Endothelial cell of umbilical vein (primary cell): ENCODE measurements at regions not wholly inside any gene's neighbourhood (a gene's known extent, or its start where the extent isn't known, plus 50 kb on each side); places are given as distances from the start of the nearest gene placed in this dataset.

Experiments used
- BruUV-seq: library from RNA; stranded (reverse); fragments of 400-500 nt; replicated peaks from 2 replicates; lab custom pipeline; 2021; lab: Mats Ljungman, UMichigan
- CTCF ChIA-PET: fragments of 300-600, 350-600 bp; sonication (Branson Sonifier 250); formaldehyde crosslinking; loops from one replicate; lab custom pipeline; 2021; ENCODE audit warnings: antibody characterized with exemption, inconsistent platforms; lab: Charles Lee
- POLR2A ChIA-PET: fragments of 300-600, 350-600 bp; sonication (Branson Sonifier 250); formaldehyde crosslinking; loops from one replicate; lab custom pipeline; 2021; ENCODE audit warnings: antibody characterized with exemption, inconsistent platforms; lab: Charles Lee
- DNase-seq: peaks from one replicate; pipeline ENCODE4 v3.0.0-alpha.2; 2011; ENCODE audit warnings: low read depth, low spot score
- FAIRE-seq: peaks from 2 replicates; lab custom pipeline; 2011; peaks lifted over from hg19 to GRCh38; lab: Jason Lieb, UNC
- H2AFZ ChIP-seq: 2 replicates; pipeline ENCODE4 v1.6.0; 2012; ENCODE audit warnings: low read depth, low read length, control low read depth, inconsistent platforms
- H3K27ac ChIP-seq: 2 replicates; pipeline ENCODE4 v1.5.1; 2011; ENCODE audit warnings: low read depth, mild to moderate bottlenecking, control low read depth, low read length, moderate library complexity; ENCODE audit not compliant: insufficient read depth
- H3K27me3 ChIP-seq, 2 experiments: 2 replicates each; pipeline versions ENCODE4 v1.6.0 to v1.6.1; 2011; ENCODE audit warnings: low read length in 2 of 2, mixed read lengths in 1 of 2; ENCODE audit not compliant: control insufficient read depth in 2 of 2, insufficient read depth in 2 of 2
- H3K36me3 ChIP-seq, 2 experiments: 2 replicates in 1 of 2; 3 replicates in 1 of 2; pipeline ENCODE4 v1.5.1; 2011; ENCODE audit warnings: low read length in 2 of 2, mild to moderate bottlenecking in 1 of 2, moderate library complexity in 1 of 2; ENCODE audit not compliant: control insufficient read depth in 2 of 2, insufficient read depth in 2 of 2; ENCODE audit errors: extremely low read depth in 1 of 2
- H3K4me1 ChIP-seq: 3 replicates; pipeline ENCODE4 v1.5.1; 2011; ENCODE audit warnings: mild to moderate bottlenecking, low read length; ENCODE audit not compliant: control insufficient read depth, insufficient read depth; ENCODE audit errors: extremely low read depth
- H3K4me2 ChIP-seq: 2 replicates; pipeline ENCODE4 v1.6.1; 2011; ENCODE audit warnings: low read length, control low read depth, mixed read lengths; ENCODE audit not compliant: insufficient read depth
- H3K4me3 ChIP-seq, 3 experiments: fragments of 200-600 bp in 1 of 3; sonication (generic), shearing (Covaris generic) in 1 of 3; replicated peaks in 1 of 3; 2 replicates each; pipeline ENCODE4 v1.5.1; 2011 to 2016; ENCODE audit warnings: control low read depth in 3 of 3, low read length in 3 of 3, mild to moderate bottlenecking in 2 of 3, inconsistent platforms in 1 of 3, low read depth in 1 of 3, moderate library complexity in 1 of 3; ENCODE audit not compliant: insufficient read depth in 1 of 3
- H3K79me2 ChIP-seq: 2 replicates; pipeline ENCODE4 v1.6.0; 2012; ENCODE audit warnings: low read length, inconsistent platforms; ENCODE audit not compliant: control insufficient read depth, insufficient read depth
- H3K9ac ChIP-seq: replicated peaks from 2 replicates; pipeline ENCODE3; 2011; ENCODE audit warnings: low read length, control low read depth; ENCODE audit not compliant: insufficient read depth; ENCODE audit errors: extremely low read depth
- H3K9me1 ChIP-seq: replicated peaks from 3 replicates; pipeline ENCODE4 v1.6.0; 2011; ENCODE audit warnings: mild to moderate bottlenecking, low read length; ENCODE audit not compliant: control insufficient read depth, insufficient read depth; ENCODE audit errors: extremely low read depth
- H3K9me3 ChIP-seq: replicated peaks from 2 replicates; pipeline ENCODE4 v1.5.1; 2012; ENCODE audit warnings: low read length, inconsistent platforms; ENCODE audit not compliant: control insufficient read depth, insufficient read depth
- H4K20me1 ChIP-seq: replicated peaks from 2 replicates; pipeline ENCODE3; 2011; ENCODE audit warnings: mild to moderate bottlenecking, low read length; ENCODE audit not compliant: control insufficient read depth, insufficient read depth; ENCODE audit errors: extremely low read depth
- CTCF ChIP-seq, 2 donors: IDR thresholded peaks; 1 replicate in 1 of 2; 2 replicates in 1 of 2; pipeline ENCODE4 v1.5.1; 2011; ENCODE audit warnings: low read length in 2 of 2, mild to moderate bottlenecking in 2 of 2, moderate library complexity in 2 of 2, control low read depth in 1 of 2, inconsistent platforms in 1 of 2, low read depth in 1 of 2; ENCODE audit not compliant: insufficient read depth in 1 of 2; ENCODE audit errors: extremely low read depth in 1 of 2
- EZH2 ChIP-seq: IDR thresholded peaks from 2 replicates; pipeline ENCODE4 v1.6.1; 2012; ENCODE audit warnings: borderline replicate concordance, low read depth, mild to moderate bottlenecking, moderate library complexity, low read length, inconsistent platforms; ENCODE audit not compliant: severe bottlenecking
- FOS ChIP-seq: IDR thresholded peaks from 2 replicates; pipeline ENCODE4 v1.6.1; 2011; ENCODE audit warnings: mild to moderate bottlenecking, low read length, moderate library complexity, borderline replicate concordance; ENCODE audit not compliant: insufficient read depth
- GATA2 ChIP-seq: IDR thresholded peaks from 2 replicates; pipeline ENCODE4 v1.7.0; 2011; ENCODE audit warnings: low read depth, mild to moderate bottlenecking, moderate library complexity, mixed read lengths, low read length; ENCODE audit not compliant: insufficient read length, insufficient read depth
- JUN ChIP-seq: IDR thresholded peaks from 2 replicates; pipeline ENCODE4 v1.6.1; 2011; ENCODE audit warnings: borderline replicate concordance, low read depth; ENCODE audit not compliant: insufficient read length, insufficient read depth
- MAX ChIP-seq: IDR thresholded peaks from 2 replicates; pipeline ENCODE4 v1.6.1; 2011; ENCODE audit not compliant: insufficient read depth, insufficient read length
- MYC ChIP-seq: IDR thresholded peaks from one replicate; pipeline ENCODE4 v1.6.1; 2011; ENCODE audit warnings: mild to moderate bottlenecking, low read depth, low read length
- POLR2AphosphoS5 ChIP-seq: IDR thresholded peaks from 2 replicates; pipeline ENCODE4 v1.6.1; 2012; ENCODE audit warnings: low read depth, mild to moderate bottlenecking, control low read depth, low read length, moderate library complexity; ENCODE audit not compliant: insufficient read depth
- dilution Hi-C: fragments of 300-500 bp; cut with MboI; formaldehyde crosslinking; loops from one replicate; pipeline ENCODE4 v1.15.0; 2019; ENCODE audit warnings: low sequenced_read_pairs; ENCODE audit not compliant: extremely low pct_ligation_motif_present
- intact Hi-C: fragments of 100-400 bp; cut with micrococcal nuclease; formaldehyde crosslinking; loops from one replicate; pipeline ENCODE4 v1.10.0; 2022

- Histone ChIP-seq H3K4me3 (no peak overlapping the region), H3K9ac (no peak overlapping the region), H3K9me1 (no peaks in the 10 kb centered on the region), H3K36me3 (no peaks in the 10 kb centered on the region), H2AFZ (peak overlapping the region; percentile 83), H3K9me3 (no peaks in the 10 kb centered on the region), H3K27ac (peak overlapping the region; percentile 63), H4K20me1 (no peaks in the 10 kb centered on the region), H3K27me3 (no peaks in the 10 kb centered on the region), H3K79me2 (no peaks in the 10 kb centered on the region), H3K4me2 (peak overlapping the region; percentile 51), H3K4me1 (peaks cover 39% of the 10 kb centered on the region)
- FAIRE-seq (peak; percentile 8), DNase-seq (no peak)
- intact Hi-C loops = loop anchor here (1.0 to 5.0 kb wide), 3 partner anchors 13 to 151 kb away; partner anchors contain the start of gene FNBP4
- ChIA-PET POLR2A (no interaction called here), CTCF (no interaction called here)
- TSS peak; percentile 52 for BruUV-seq
- dilution Hi-C loops = no loop called here
- TF ChIP-seq JUN (no peak), MYC (no peak), MAX (no peak), EZH2 (no peak), POLR2AphosphoS5 (no peak), GATA2 (no peak), CTCF (IDR thresholded peaks at IDR 0.05; ENCODE audit: extremely low read depth in 1 of 2, insufficient read depth in 1 of 2, low read depth in 1 of 2, low read length in 2 of 2) (no peak), FOS (no peak)
Observed at GRCh38 chr11:47918370-47918690, 62.0 kb upstream of the PTPRJ start.
